Stimulated activated CD4-positive, alpha-beta T cell treated with anti-CD3 and anti-CD28 coated beads, Interleukin-4, amount 100 ng/mL, for 1 hour (primary cell): ENCODE measurements at regions not wholly inside any gene's neighbourhood (a gene's known extent, or its start where the extent isn't known, plus 50 kb on each side); places are given as distances from the start of the nearest gene placed in this dataset.
"Not testable (repeated sequence)": the region's sequence is repeated elsewhere in the genome, so short reads cannot be mapped to it uniquely, and the experiment has no call there.

Source experiments
- DNase-seq: peaks from one replicate; pipeline ENCODE4 v3.0.0-alpha.2; 2020

- no peak for DNase-seq
Observed at GRCh38 chr4:188287169-188287894, 148.1 kb downstream of the TRIML1 start.

DNA sequence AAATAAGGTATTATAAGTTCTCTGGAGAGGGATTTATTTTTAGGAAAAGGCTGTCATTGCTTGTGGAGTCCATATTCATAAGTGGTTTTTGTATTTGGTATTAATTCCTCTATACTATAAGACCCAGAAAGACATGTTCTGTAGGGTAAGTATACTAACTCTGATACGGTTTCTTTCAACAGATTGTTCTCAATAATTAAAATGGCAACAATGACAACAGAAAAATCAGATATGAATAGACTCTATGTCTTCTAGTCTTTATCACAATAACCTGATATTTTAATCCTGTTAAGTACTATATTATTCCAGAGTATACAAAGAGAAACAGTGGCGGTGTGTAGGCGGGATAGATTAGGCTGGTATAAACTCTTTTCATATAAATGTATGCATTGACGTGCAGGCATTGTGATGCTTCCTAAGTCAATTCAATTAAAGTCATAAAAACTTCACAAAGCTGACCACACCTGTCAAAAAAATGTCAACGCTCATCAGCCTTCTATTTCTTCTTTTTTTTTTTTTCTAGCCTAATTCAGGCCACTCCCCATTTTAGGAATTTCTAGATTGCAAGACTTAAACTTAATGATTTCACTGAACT lies 150.4 kb downstream of the TRIML1 start:
- DNase-seq: no peak

DNA sequence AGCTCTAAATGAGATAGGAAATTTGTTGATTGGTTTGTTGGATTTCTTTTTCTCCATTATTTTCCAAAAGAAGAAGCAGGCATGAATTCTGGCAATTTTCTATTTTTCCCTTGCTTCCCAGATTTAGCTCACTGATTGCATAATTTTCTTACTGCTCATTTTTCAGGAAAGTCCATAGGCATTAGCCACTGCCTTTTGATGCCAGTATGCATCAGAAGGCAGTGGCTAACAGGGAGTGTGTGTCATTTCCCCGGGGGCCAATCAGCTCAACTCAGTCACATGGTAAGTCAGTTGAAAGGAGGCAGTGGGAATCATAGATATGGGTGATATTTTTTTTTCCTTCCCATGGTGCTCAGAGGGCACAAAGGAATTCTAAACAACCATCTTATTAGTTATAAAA lies 156.7 kb downstream of the TRIML1 start:
- no peak for DNase-seq

DNA sequence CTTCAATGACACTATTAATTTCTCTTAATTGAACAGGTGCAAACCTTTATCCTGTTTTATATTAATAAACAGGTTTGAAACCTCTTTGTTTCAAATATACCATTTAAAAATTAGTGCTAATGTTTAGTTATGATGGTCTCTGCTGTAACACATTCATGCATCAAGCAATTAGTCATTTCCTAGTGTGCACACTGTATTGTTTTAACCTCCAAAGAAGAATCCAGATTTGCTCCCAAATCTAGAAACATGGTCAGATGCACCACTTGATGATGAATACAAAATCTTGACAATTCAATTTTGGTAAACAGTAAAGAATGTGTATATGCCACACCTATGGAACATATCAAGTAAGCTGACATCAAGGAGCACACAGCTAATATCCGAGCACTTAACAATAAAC lies 157.1 kb downstream of the TRIML1 start:
- no peak for DNase-seq

GRCh38 chr4:188297873-188298272 lies 158.6 kb downstream of the TRIML1 start:
- no peak for DNase-seq

DNA sequence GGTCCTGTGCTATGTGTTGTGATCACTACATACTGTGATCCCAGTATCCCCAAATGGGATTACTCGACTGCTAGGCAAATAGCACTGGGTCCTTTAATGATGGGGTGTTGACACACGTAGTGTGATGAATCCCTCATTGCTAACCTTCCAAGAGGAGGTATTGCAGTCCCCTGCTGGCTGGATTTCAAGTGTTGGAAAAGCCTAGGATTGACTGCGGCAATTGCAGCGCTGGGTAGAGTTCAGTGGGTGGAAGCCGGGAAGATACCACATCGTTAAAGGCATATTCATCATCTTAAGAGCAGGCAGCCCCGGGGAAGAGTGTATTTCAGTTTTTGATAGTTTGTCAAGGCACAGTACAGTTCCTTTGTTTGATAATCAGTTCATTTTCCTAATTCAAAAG lies 159.9 kb downstream of the TRIML1 start:
- no peak for DNase-seq

- no peak for DNase-seq
Observed at GRCh38 chr4:188300385-188300784, 161.1 kb downstream of the TRIML1 start.

GRCh38 chr4:188305690-188306089 lies 166.4 kb downstream of the TRIML1 start:
- no peak for DNase-seq

DNA sequence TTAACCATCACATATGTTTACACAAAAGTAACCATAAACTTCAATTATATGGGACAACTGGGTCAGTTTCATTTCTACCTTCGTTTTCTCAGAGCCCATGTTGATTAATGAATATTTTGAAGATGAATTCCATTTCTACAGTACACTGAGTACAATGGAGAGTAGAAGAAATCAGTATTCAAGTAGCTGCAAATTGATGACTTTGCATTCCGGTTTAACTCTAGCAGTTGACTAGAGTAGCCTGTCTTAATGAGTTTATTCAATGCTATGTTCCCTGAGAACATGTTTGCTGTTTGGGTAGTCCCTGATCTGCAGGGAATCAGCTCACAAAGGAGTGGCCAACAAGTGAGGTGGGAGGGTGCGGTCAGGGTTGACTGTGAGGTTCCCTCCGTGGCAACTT lies 168.3 kb downstream of the TRIML1 start:
- no peak for DNase-seq

DNA sequence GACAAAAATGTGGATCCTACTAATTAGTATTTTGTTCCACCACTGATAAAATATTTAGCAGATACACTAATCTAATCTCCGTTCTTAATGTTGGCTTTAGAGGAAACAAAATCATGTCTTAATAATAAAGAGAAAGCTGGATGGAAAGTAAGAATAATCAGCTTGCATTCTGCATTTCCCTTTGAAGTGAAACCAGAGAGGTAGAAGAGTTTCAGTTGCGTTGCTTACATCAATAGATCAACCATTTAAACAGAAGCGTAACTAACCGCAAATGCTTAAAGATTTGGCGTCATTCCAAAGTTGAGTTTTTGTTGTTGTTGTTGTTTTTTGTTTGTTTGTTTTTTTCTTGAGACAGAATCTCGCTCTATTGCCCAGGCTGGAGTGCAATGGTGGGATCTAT lies 168.9 kb downstream of the TRIML1 start:
- DNase-seq: no peak

GRCh38 chr4:188316391-188316790 lies 177.2 kb downstream of the TRIML1 start:
- DNase-seq: no peak

DNA sequence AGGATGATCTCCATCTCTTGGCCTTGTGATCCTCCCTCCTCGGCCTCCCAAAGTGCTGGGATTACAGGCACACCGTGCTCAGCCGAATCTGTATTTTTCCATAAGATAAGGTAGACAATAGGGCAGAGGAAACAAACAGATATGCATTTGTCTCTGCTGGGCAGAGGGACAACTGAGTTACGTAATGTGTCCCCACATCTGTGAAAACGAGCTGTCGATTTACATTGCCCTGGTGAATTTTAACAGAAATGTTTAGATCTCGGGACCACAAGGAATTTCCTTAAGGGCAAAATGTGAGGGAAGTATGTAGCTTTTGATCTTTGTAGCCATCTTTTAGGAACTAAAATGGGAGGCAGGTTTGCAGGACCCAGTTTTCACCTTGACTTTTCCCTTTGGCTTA lies 189.7 kb downstream of the TRIML1 start:
- DNase-seq: no peak

- no peak for DNase-seq
Observed at GRCh38 chr4:188329521-188329920, 190.3 kb downstream of the TRIML1 start.

- DNase-seq: no peak
Observed at GRCh38 chr4:188332265-188332664, 193.0 kb downstream of the TRIML1 start.

GRCh38 chr4:188336891-188337290 lies 197.7 kb downstream of the TRIML1 start:
- DNase-seq: no peak

DNA sequence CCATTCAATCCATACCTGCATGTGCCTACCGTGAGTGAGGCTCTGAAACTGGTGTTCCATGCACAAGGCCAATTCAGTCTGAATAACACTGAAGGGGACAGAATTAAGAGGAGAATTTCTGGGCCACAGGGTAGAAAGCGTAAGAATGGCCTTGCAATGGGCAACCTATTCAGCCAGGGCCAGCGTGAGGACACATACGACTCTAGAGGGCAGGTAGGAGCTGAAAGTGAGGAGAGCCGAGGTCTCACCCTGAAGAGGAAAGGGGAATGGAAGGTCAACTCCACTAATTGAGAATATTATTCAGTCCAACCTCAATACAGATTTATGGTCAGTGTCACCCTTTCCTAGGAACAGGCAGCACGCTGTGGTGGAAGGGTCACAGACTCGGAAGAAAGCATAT lies 202.2 kb downstream of the TRIML1 start:
- no peak for DNase-seq

DNA sequence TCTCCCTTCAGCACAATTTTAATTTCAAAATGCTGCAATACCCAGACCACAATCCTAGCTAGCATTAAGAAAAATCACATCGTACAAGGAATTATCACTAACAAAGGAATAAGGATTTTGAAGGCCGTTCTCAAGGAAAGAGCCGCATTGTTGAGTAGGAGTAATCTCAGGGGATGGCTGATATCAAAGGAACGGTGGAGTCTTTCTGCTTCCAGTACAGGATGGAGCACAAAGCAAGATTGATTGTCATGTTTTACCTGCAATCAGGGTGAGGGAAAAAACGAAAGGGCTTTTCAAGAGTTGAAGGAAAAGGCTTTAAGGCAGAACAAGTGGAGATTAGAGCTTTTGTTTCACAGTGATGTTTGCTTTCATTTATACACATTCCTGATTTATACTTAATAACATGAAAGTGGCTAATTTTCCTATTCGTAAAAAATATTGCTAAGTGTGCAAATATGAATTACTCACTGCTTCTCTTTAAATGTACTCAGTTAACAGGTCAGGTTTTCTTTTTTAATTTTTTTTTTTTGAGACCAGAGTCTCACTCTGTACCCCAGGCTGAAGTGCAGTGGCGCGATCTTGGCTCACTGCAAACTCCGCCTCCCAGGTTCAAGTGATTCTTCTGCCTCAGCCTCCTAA lies 207.0 kb downstream of the TRIML1 start:
- DNase-seq: no peak

DNA sequence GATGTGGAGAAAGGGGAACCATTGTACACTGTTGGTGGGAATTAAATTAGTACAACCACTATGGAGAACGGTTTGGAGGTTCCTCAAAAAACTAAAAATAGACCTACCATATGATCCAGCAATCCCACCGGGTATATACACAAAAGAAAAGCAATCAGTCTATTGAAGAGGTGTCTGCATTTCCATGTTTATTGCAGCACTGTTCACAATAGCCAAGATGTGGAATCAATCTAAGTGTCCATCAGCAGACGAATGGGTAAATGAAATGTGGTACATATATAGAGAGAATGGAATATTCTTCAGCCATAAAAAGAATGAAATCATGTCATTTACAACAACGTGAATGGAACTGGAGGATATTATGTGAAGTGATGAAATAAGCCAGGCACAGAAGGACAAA lies 208.1 kb downstream of the TRIML1 start:
- DNase-seq: no peak

DNA sequence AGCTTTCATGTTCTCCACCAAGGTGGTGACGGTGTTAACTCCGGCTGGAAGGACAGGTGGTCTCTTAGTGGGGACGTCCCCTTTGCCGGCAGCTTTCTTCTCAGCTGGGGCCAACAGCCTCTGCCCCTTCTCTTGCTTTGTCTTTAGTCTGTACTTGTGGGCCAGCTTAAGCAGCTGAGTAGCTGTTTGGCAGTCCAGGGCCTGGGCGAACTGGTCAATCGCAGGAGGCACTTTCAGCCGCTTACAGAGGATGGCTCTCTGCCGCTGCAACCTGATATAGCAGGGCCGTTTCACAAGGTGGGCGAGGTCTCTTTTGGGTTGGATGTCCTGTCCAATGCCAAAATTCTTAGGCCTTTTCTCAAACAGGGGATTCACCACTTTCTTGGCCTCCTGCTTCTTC lies 210.3 kb downstream of the TRIML1 start:
- not testable (repeated sequence) for DNase-seq

DNA sequence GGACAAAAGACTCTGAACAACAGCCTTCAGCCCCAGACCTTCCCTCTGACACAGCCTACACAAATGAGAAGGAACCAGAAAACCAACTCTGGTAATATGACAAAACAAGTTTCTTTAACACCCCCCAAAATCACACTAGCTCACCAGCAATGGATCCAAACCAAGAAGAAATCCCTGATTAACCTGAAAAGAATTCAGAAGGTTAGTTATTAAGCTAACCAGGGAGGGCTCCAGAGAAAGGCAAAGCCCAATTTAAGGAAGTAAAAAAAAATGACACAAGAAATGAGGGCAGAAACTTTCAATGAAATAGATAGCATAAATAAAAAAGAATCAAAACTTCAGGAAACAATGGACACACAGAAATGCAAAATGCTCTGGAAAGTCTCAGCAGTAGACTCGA lies 224.0 kb downstream of the TRIML1 start:
- DNase-seq: no peak

- DNase-seq: no peak
Observed at GRCh38 chr4:188370777-188371176, 231.5 kb downstream of the TRIML1 start.

- no peak for DNase-seq
Observed at GRCh38 chr4:188372058-188372457, 232.8 kb downstream of the TRIML1 start.

DNA sequence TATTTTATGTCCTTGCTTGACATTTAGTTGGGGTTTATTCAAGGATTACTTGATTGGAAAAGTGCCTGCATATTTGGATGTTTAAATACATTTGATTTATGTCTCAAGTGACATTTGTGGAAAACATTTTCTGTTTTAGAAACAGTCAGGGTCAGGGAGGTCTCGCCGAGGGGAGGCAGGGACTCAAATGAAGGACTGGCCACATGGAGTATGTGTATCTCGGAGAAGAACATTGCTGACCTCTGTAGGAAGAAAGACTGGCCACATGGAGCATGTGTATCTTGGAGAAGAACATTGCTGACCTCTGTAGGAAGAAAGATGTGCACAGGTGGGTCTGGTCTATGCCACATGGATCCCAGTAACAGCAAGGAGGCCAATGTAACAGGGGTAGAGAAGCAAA lies 233.6 kb downstream of the TRIML1 start:
- no peak for DNase-seq

DNA sequence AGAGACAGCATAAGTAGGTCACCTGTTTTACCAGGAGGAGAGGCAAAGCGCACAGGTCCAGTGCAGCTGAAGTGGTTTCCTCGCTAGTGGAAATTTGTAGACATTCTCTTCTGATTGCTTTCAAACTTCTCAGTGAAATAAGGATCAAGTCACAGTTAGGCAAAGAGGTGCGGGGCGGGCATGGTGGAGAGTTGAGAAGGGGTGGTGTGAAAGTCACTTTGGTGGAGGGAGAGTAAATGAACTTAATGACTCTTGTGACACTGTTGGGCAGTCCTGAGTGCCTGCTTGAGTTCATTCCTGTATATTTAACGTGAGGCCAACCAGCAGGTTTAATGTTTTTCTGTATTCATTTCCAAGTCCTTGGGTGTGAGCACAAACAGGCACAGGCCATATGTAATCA lies 235.6 kb downstream of the TRIML1 start:
- no peak for DNase-seq

DNA sequence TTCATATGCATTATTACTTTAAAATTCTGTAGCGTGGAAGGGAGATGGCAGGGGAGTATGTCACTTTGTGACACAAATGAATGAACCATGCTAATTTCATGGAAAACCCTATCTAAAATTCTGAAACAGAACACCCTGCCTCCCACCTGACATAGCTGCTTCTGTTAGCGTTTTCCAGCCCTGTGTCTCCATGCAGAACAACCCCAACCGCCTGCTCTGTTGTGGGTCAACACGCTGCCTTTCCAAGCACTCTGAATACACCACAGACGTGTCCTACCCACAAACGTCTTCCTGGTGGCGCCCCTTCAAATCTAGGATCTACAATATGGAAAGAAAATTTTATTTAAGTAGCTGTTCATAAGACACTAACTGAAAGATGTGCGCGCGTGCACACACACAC lies 238.6 kb downstream of the TRIML1 start:
- DNase-seq: no peak
